NCI-H2227 treated with DMSO at 0.1 percent for 48 hours (cell line): ENCODE measurements at regions not wholly inside any gene's neighbourhood (a gene's known extent, or its start where the extent isn't known, plus 50 kb on each side); places are given as distances from the start of the nearest gene placed in this dataset.

Experiments used
- DNase-seq: peaks from one replicate; lab custom pipeline; 2025; lab: John Stamatoyannopoulos, UW

- no peak for DNase-seq
Observed at GRCh38 chr1:55575571-55576279, 360.6 kb upstream of the USP24 start.

- DNase-seq, result no peak
Observed at GRCh38 chr1:55574691-55575225, 359.6 kb upstream of the USP24 start.

GRCh38 chr1:55572878-55573734 is 357.9 kb upstream of the USP24 start:
- no peak for DNase-seq

DNA sequence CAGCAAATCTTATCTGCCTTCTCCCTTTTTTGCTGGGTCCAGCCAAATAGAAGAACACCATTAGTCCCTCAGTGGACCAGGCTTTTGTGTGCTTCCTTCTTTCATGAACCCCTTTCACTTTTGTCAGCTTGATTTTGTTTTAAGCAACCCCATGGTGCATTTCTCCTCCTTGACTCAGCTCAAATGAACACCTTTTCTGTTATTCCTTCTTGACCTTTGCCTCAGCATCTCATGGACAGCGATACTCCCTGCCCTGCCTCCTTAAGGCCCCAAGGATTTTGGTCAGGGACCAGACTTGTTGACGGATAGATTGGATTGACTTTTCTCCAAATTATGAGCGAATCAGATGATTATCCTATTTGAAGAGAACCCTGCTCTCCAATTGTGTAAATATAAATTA is 356.6 kb upstream of the USP24 start:
- DNase-seq, result no peak

DNA sequence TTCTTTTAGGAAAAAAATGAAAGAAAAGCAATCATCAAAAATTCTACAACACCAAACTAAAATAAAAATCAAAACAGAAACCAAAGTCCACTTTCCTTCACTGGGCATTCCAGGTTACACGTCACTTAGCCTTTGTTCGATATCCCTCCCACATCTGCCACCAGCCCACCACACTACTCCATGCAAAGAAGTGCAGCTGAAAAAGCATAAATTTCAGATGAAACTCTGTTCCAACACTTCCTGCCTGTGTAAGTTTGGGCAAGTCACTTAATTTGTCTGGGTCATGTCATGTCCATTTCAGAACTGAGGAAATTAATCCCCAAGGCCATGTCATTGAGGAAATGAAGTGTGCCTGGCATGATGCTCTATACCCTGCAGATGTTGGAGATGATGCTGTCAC is 354.3 kb upstream of the USP24 start:
- no peak for DNase-seq

- no peak for DNase-seq
Observed at GRCh38 chr1:55568732-55569131, 353.6 kb upstream of the USP24 start.

- DNase-seq, result no peak
Observed at GRCh38 chr1:55560266-55560665, 345.1 kb upstream of the USP24 start.

DNA sequence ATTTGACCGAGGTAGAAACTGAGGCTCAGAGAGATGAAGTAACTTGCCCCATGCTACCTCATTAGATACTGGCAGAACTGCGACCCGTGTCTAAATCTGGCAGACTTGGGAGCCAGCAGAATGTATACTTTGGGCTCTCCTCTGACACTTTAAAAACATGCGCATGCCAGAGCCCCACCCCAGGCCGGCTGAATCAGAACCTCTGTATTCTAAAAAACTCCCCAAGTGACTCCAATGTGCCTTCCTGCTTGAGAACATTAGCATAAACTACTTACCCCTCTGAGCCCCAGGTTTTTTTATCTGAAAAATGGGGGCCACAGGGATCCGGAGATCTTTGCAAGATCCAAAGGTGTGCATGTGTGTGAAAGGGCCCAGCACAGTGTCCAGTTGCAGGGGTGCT is 344.7 kb upstream of the USP24 start:
- DNase-seq, result no peak

GRCh38 chr1:55559161-55559611 is 344.0 kb upstream of the USP24 start:
- DNase-seq, result no peak

- no peak for DNase-seq
Observed at GRCh38 chr1:55558515-55558914, 343.4 kb upstream of the USP24 start.

- no peak for DNase-seq
Observed at GRCh38 chr1:55555956-55556725, 341.0 kb upstream of the USP24 start.

- no peak for DNase-seq
Observed at GRCh38 chr1:55554611-55555010, 339.4 kb upstream of the USP24 start.

GRCh38 chr1:55552636-55553035 is 337.5 kb upstream of the USP24 start:
- DNase-seq, result no peak

GRCh38 chr1:55547405-55547804 is 332.2 kb upstream of the USP24 start:
- no peak for DNase-seq

DNA sequence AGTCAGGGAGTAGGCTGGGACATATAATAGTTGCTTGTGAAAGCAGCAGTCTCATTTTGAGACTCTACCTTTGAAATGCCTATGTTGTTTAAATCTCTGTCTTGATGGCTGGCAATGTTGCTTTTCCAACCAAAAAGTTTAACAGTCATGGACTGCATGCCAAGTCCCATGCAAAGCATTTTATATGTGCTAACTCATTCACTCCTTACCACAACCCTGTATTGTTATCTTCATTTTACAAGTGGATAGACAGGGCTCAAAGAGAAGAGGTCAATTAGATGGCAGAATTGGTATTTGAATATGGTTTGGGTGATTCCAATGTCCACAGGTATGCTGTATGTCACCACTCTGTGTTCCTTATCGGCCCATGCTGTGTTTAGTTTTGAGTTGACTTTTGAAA is 331.4 kb upstream of the USP24 start:
- DNase-seq, result no peak

DNA sequence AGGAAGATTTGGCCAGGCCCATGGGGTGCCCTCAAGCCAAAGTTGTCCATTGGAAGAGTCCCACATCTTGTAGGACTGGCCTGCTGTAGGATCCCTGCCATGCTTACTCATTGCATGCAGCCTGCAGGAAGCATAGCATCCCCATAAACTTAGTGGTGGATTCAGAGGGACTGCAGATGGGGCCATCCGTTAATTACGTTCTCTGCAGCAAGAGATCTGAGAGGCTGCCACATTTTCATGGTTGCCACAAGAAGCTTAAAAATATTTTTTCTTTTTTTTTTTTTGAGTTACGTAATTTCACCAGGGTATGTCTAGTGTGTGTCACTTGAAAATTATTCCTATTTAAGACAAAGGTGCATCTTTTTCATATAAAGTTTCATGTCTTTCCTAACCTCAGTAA is 329.7 kb upstream of the USP24 start:
- no peak for DNase-seq

DNA sequence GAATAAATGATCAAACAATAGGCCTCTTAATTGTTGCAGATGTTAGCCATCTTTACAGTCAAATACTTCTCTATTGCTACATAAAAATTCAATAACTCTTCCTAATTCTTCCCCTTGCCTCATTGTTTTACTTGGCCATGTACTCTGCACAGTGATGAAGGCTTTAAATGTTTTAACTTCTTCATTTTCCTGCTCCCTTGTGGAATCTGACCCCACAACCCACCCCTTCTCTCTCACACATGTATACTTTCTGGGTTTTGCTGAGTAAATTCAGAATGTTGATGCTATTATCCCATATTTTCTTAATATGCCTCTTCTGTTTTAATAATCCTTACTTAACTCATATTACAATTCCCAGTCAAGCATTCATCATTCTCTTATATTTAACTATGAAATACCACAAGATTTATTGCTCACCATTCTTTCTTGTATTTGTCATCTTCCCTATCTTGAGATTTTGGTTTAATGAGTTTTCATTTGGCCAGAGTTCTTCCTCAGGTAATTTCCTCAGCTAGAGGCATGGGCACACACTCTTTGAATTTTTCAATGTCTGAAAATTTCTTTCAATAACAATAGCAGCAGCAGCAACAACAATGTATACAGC is 327.8 kb upstream of the USP24 start:
- DNase-seq, result no peak

- no peak for DNase-seq
Observed at GRCh38 chr1:55541296-55541695, 326.1 kb upstream of the USP24 start.

GRCh38 chr1:55539652-55540512 is 324.7 kb upstream of the USP24 start:
- DNase-seq, result no peak

DNA sequence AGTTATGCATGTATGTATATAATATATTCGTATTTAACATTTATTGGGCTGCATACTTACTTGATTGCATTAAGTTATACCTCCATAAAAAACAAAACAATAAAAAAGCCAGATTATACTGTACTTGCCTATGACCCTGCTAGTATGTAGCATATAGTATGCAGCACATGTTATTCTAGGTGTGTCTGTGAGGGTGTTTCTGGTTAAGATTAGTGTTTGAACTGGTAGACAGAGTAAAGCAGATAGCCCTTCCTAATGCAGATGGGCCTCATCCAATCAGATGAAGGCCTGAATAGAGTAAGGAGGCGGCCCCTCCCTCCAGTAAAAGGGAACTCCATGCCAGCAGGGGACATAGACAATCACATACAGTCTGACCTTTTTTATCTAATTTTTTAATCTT is 323.3 kb upstream of the USP24 start:
- DNase-seq, result no peak

- no peak for DNase-seq
Observed at GRCh38 chr1:55536545-55536865, 321.3 kb upstream of the USP24 start.
